ENCODE measurements at regions not wholly inside any gene's neighbourhood (a gene's known extent, or its start where the extent isn't known, plus 50 kb on each side); places are given as distances from the start of the nearest gene placed in this dataset.

DNA sequence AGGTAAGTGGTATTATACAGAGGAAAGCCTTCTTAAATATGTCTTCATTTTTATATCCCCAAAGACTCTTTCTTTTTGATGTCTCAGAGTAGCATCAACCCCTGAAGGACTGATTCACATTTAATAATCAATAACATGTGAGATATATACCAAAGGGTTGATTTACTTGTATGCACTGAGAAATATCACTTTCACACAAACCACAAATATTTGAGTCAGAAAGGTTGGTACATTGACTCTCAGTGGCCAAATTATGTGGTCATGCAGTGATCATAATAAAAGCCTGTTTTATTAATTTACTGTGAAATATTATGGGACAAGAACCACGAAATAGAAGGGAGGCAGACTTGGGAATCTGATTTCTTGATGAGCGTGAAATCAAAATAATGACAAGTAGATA, 329.0 kb downstream of the GBE1 start:
- TF ChIP-seq, protein P1, sequence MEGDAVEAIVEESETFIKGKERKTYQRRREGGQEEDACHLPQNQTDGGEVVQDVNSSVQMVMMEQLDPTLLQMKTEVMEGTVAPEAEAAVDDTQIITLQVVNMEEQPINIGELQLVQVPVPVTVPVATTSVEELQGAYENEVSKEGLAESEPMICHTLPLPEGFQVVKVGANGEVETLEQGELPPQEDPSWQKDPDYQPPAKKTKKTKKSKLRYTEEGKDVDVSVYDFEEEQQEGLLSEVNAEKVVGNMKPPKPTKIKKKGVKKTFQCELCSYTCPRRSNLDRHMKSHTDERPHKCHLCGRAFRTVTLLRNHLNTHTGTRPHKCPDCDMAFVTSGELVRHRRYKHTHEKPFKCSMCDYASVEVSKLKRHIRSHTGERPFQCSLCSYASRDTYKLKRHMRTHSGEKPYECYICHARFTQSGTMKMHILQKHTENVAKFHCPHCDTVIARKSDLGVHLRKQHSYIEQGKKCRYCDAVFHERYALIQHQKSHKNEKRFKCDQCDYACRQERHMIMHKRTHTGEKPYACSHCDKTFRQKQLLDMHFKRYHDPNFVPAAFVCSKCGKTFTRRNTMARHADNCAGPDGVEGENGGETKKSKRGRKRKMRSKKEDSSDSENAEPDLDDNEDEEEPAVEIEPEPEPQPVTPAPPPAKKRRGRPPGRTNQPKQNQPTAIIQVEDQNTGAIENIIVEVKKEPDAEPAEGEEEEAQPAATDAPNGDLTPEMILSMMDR (conservative IDR thresholded peaks at IDR 0.05; ENCODE audit: low read length) = no peak
- TF ChIP-seq EZH2phosphoT487 (IDR thresholded peaks at IDR 0.05; ENCODE audit: borderline replicate concordance, low read depth, low read length) = no peak
